Activated CD4-positive, alpha-beta T cell treated with anti-CD3 and anti-CD28 coated beads, Interleukin-2, amount 50 U/mL, for 4 hours (primary cell): ENCODE measurements at regions not wholly inside any gene's neighbourhood (a gene's known extent, or its start where the extent isn't known, plus 50 kb on each side); places are given as distances from the start of the nearest gene placed in this dataset.

ENCODE experiments used
- DNase-seq, 2 experiments: peaks; one replicate each; pipeline ENCODE4 v3.0.0-alpha.2; 2020

DNA sequence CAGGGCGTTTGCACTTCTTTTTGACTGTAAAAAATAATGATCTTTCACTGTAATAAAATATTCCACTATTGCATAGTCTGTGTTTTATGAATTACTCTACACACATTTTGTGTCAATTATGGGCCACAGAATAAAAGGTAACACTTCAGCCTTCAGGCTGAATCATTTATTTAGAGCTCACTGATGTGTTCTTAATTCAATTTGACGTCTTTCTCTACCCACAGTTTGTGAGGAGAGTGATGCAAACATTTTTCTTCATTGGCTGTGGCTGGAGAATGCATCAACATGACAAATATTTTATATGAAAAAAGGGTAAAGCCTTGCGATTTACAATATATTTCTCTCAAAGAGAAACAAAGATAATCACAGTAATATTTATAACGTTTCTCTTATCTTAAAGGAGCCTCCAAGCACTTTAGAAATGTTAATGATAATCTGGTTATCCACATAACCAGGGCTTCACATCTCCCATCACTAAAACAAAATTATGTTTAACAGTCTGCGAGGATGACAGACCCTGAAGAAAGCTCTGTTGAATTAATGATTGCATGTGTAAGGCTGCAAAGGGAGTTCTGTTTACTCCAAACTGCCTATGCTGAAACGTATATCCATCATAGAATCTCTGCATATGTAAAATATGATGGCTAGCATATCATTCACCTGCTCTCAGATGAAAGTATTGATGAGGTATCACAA lies 951.3 kb downstream of the ZPLD1 start:
- no peak for DNase-seq

DNA sequence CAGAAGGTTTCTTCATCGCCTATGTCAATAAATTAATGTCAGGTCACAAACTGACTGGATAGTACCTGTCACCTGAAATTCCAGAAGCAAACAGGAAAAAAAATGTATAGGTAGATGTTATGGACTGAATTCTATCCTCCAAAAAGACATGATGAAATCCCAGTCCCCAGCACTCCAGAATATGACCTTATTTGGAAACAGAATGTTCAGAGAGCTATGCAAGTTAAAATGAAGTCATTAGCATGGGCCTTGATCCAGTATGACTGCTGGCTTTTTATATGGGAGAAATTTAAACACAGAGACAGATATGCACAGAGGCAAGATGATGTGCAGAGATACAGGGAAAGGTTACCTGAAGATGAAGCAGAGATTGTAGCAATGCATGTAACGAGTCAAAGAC lies 953.4 kb downstream of the ZPLD1 start:
- DNase-seq = no peak

DNA sequence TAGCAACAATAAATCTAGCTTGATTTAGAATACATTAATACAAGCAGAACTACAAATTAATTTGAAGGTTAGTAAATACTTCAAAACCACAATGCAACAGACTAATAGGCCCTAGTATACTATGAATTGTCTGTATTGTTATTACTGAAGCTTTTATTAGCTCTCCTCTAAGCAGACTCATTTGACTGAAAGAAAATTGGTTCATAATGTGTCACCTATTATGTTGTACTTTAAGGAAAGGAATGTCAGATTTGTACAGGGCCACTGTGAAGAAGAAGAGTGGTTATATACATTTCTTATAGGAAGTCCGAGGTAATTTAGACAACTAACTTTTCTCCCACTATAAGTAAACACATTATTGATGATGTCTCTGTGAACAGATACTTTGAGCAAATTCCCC lies 954.5 kb downstream of the ZPLD1 start:
- no peak for DNase-seq

GRCh38 chr3:103393395-103394186 lies 958.8 kb downstream of the ZPLD1 start:
- no peak for DNase-seq

DNA sequence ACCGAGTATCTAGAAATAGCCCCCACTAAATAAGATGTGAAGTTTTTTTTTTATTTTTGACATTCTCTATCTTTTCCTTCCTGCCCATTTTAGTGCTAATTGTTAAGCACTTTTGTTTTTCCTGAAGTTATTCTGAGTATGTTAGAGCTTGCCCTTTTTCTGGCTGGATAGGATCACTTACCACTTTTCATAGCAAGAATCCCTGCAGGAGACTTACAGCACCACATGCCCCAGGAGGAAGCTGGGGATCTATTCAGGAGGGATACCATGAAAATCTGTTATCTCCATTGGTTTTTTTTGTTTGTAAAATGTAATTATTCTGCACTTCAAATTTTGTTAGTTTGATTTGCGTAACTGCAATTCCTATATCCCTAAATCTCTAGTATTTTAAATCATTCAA lies 968.4 kb downstream of the ZPLD1 start:
- no peak for DNase-seq

DNA sequence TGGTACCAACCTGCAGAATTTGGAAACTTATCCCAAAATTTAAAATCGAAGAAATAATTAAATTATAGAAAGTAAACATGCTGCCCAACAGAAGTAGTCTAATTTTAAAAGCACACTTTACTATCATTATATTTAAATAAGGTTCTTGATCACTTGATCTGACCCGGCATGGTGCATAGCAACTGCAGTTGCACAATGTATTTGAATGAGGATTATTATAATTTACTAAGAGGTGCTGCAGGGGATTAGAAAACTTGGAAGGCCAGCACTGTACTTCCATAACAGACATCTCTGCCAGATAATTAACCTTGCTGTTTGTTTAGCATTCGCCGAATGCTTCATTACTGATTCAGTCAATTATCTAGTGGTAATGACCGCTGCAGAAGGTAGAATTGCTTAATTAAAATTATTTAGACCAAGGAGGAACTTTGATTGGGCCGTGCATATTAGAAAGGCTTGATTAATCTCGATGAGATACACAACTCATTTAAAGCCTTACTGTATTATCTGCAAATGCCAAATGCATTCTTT lies 971.6 kb downstream of the ZPLD1 start:
- no peak for DNase-seq

DNA sequence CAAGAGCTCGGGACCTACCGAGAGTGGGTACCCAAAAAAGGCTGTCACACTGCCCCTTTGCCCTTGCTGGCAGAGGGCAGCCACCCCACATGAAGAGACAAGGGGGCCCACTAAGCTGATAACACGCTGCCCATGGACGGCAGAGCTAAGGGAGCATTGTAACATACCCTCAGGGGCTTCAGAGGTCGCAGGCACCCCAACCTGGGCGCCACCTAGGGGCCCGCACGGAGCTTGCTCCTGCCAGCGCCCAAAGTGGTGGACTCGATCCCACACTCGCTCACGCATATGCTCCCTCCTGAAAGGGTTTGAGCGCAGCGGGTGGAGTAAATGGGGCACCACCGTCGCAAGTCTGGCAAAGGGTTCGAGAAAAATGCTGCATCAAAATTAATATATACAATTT lies 975.4 kb downstream of the ZPLD1 start:
- DNase-seq = no peak

GRCh38 chr3:103421460-103421859 lies 986.6 kb downstream of the ZPLD1 start:
- DNase-seq = no peak

DNA sequence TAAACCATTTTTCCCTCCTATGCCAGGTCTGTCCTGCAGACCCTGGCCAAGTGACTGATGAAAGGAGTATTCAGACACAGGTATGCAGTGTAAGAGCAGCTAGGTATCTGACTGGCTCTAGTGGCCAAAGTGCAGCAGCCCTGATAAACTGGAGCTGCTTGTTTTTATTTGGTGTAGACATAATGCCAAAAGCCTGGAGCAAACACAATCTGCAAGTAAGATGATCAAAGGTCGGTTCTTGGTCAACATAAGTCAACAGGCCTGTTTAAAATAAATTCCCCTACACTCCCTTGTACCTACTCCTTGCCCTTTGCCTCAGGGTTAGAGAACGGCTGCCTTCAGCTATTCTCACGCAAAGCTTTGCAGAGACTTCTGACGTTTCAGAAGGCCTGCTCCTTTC lies 1003.1 kb downstream of the ZPLD1 start:
- DNase-seq = no peak

- DNase-seq = no peak
Measured at GRCh38 chr3:103440539-103441203, 1005.9 kb downstream of the ZPLD1 start.

DNA sequence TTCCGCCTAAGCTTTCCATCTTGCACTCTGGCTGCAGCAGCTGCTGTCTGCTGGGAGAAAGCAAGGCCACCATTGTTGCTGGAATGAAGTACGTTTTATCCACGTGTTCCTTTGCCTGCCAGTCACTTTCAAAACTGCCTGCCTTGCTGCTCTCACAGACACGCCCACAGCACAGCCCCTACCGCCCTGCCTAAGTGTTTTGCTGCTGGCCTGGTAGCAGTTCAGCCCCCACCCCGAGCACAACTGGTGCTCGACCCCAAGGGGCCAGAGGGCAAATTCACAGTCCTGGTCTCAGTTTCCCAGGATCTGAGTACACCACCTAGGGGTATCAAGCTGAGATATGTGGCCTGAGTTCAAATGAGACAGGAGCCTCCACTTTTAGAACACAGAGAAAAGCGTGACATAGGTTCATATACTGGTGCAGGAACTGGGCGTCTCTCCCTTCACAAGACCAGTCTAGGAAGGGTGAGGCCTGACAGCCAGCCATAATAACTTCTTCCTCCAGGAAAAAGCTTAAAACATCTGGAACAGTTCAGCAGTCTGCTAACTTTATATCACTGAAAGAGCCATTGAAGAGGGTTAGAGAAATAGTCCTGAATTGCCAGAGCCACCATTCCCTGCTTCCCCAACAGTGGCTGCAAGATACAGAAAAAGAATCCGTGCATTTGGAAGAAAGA lies 1012.3 kb downstream of the ZPLD1 start:
- no peak for DNase-seq

- DNase-seq = no peak
Measured at GRCh38 chr3:103453152-103453551, 1018.3 kb downstream of the ZPLD1 start.

GRCh38 chr3:103459815-103460214 lies 1025.0 kb downstream of the ZPLD1 start:
- DNase-seq = no peak

GRCh38 chr3:103470498-103470897 lies 1035.7 kb downstream of the ZPLD1 start:
- no peak for DNase-seq

DNA sequence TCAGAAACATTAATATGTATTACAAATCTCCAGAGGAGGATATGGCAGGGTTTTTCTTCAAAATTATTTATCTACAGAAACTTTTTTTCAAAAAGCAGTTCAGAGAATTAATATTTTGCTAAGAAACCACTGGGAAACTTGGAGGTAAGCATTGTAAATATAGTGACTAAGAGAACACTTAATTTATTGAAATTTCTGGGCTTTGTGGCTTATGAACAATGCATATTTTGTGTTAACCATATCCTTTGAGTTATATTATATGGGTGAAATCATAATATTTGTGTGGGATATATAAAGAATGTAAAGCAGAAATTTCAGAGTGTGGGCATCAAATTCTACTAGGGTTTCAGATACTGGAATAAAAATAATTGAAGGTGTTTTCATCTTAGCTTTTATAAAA lies 1059.2 kb downstream of the ZPLD1 start:
- no peak for DNase-seq

DNA sequence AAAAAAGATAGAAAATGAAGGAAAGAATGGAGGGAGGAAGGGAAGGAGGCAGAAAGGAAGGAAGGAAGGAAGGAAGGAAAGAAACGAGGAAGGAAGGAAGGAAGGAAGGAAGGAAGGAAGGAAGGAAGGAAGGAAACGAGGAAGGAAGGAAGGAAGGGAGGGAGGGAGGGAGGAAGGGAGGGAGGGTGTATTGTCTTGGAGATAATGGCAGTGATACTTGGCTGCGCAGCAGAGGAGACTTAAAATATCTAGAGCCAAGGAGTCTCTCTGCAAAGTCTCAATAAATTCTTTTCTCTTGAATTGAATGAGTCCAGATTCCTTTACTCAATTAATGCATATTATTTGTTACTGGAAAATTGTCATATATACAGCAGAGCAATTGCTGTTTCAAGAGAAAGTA lies 1059.7 kb downstream of the ZPLD1 start:
- no peak for DNase-seq

DNA sequence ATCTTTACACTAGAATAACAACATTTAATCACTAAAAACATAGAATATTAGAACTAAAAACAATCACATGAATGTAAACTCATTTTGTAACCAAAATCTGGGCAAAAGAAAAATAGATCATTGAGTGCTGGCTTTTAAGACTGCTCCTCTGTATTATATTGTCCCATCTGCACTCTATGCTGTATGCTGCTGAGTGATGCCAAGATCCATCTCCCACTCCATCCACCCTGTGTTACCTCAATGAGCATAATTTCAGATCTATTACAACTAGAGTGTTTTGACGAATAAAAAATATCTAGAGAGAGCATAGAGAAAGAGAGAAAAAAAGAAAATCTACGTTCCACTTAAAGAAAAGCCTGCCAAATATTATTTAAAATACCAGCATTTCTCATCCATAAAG lies 1060.4 kb downstream of the ZPLD1 start:
- no peak for DNase-seq

DNA sequence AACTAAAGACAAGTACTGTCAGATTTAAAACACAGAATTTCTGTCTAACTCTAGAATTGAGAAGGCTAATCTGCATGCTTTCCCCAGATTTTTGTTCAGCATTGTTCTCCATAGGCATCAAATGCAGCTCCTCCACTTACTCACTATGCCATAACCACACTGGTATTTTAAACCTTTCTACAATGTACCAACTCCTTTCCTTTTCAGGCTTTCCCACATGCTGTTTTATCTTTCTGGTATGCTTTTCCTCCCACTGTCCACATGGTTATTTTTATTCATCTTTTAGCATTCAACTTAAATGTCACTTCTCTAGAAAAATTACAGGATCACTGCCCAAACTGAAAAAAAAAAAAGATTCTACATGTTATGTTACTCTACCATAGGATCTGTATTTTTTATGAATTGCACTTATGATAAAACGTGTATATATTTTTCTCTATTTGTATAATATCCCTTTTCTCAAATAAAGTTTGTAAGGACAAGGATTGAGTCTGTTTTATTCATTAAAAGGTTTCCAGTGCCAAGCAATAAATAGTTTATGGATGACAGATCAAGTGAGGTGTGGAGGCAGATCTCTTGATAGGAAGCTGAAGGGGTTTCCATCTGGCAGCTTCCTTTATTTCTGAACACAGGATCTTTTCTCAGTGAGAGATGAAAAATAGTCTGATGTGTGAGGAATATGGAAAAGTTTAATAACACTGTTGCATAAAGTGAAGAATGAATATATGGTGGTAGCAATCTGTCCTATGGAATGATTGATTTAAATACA lies 1064.5 kb downstream of the ZPLD1 start:
- no peak for DNase-seq

GRCh38 chr3:103499967-103500366 lies 1065.2 kb downstream of the ZPLD1 start:
- DNase-seq = no peak

GRCh38 chr3:103510760-103511159 lies 1075.9 kb downstream of the ZPLD1 start:
- DNase-seq = no peak

GRCh38 chr3:103511891-103512290 lies 1077.1 kb downstream of the ZPLD1 start:
- DNase-seq = no peak

GRCh38 chr3:103512595-103512994 lies 1077.8 kb downstream of the ZPLD1 start:
- no peak for DNase-seq
